Uterus (tissue), 3 donors: ENCODE measurements at regions not wholly inside any gene's neighbourhood (a gene's known extent, or its start where the extent isn't known, plus 50 kb on each side); places are given as distances from the start of the nearest gene placed in this dataset.

Source experiments
- DNase-seq, 2 donors: peaks; one replicate each; pipeline ENCODE4 v3.0.0-alpha.2; 2019 to 2020
- H3K27ac ChIP-seq, 2 donors: fragments of 200-600 bp; sonication (generic); 1 replicate in 1 of 2; 2 replicates in 1 of 2; pipeline ENCODE4 v1.5.1; 2016 to 2018
- H3K27me3 ChIP-seq, 2 donors: fragments of 200-600 bp; sonication (generic); one replicate each; pipeline ENCODE4 v1.5.1; 2018 to 2019; ENCODE audit warnings: control low read depth in 1 of 2
- H3K36me3 ChIP-seq, 2 donors: fragments of 200-600 bp; sonication (generic); one replicate each; pipeline ENCODE4 v1.5.1; 2019; ENCODE audit warnings: control low read depth in 1 of 2
- H3K4me1 ChIP-seq, 2 donors: fragments of 200-600 bp; sonication (generic); one replicate each; pipeline ENCODE4 v1.5.1; 2018 to 2019; ENCODE audit warnings: control low read depth in 1 of 2
- H3K4me3 ChIP-seq, 2 donors: fragments of 200-600 bp; sonication (generic); 1 replicate in 1 of 2; 2 replicates in 1 of 2; pipeline ENCODE4 v1.5.1; 2018 to 2019; ENCODE audit warnings: mild to moderate bottlenecking in 1 of 2
- H3K9me3 ChIP-seq, 2 donors: fragments of 200-600 bp; sonication (generic); one replicate each; pipeline ENCODE4 v1.5.1; 2019; ENCODE audit warnings: control low read depth in 1 of 2
- POLR2A ChIP-seq, 2 donors: fragments of 450-650 bp; IDR thresholded peaks; one replicate each; pipeline ENCODE4 v1.6.1; 2016; ENCODE audit warnings: antibody characterized with exemption in 2 of 2, mild to moderate bottlenecking in 1 of 2, moderate library complexity in 1 of 2
- intact Hi-C: fragments of 100-400 bp; cut with DNase I; formaldehyde crosslinking; loops from one replicate; pipeline ENCODE4 v1.15.1; 2023; ENCODE audit warnings: low total_unique reads
- TF ChIP-seq, protein P1 (sequence below), 4 experiments: fragments of 200-600 bp in 2 of 4; fragments of 450-650 bp in 2 of 4; sonication (generic) in 2 of 4; IDR thresholded peaks; one replicate each; pipeline ENCODE4 v1.5.1; 2016 to 2019; ENCODE audit warnings: antibody characterized with exemption in 4 of 4, mild to moderate bottlenecking in 2 of 4, moderate library complexity in 1 of 4
- donor health status: DM: yes; HTN: yes; CAD: no.

- intact Hi-C loops, result no loop called here
- no peak for DNase-seq
- TF ChIP-seq, protein P1, sequence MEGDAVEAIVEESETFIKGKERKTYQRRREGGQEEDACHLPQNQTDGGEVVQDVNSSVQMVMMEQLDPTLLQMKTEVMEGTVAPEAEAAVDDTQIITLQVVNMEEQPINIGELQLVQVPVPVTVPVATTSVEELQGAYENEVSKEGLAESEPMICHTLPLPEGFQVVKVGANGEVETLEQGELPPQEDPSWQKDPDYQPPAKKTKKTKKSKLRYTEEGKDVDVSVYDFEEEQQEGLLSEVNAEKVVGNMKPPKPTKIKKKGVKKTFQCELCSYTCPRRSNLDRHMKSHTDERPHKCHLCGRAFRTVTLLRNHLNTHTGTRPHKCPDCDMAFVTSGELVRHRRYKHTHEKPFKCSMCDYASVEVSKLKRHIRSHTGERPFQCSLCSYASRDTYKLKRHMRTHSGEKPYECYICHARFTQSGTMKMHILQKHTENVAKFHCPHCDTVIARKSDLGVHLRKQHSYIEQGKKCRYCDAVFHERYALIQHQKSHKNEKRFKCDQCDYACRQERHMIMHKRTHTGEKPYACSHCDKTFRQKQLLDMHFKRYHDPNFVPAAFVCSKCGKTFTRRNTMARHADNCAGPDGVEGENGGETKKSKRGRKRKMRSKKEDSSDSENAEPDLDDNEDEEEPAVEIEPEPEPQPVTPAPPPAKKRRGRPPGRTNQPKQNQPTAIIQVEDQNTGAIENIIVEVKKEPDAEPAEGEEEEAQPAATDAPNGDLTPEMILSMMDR (IDR thresholded peaks at IDR 0.05), result no peak
- no peak for TF ChIP-seq POLR2A (IDR thresholded peaks at IDR 0.05)
Measured at GRCh38 chr2:176991411-176991810, 221.2 kb upstream of the HNRNPA3 start.

GRCh38 chr2:176997074-176997791, 215.4 kb upstream of the HNRNPA3 start:
- intact Hi-C loops, result no loop called here
- Histone ChIP-seq H3K4me3 (no peak overlapping the region), H3K4me1 (no peaks in the 10 kb centered on the region), H3K9me3 (no peaks in the 10 kb centered on the region), H3K27me3 (no peaks in the 10 kb centered on the region), H3K27ac (peak overlapping the region; percentile 48 to 49), H3K36me3 (no peaks in the 10 kb centered on the region)
- DNase-seq, result peak in 1 of 2 donors; percentile 31
- no peak for TF ChIP-seq POLR2A (IDR thresholded peaks at IDR 0.05)
- TF ChIP-seq, protein P1 (IDR thresholded peaks at IDR 0.05), result no peak

More at GRCh38 chr2:176991411-176991810, 221.2 kb upstream of the HNRNPA3 start:
- Histone ChIP-seq H3K4me1 (no peaks in the 10 kb centered on the region), H3K4me3 (no peak overlapping the region), H3K9me3 (no peaks in the 10 kb centered on the region), H3K27me3 (no peaks in the 10 kb centered on the region), H3K36me3 (no peaks in the 10 kb centered on the region), H3K27ac (no peak overlapping the region)

GRCh38 chr2:176997792-176998169, 214.8 kb upstream of the HNRNPA3 start:
- H3K27ac ChIP-seq, result peak overlapping the region; percentile 48 to 49
- no peaks in the 10 kb centered on the region for H3K9me3 ChIP-seq
- no peaks in the 10 kb centered on the region for H3K4me1 ChIP-seq
- no peak overlapping the region for H3K4me3 ChIP-seq
- H3K36me3 ChIP-seq, result no peaks in the 10 kb centered on the region
- DNase-seq, result no peak
- no peaks in the 10 kb centered on the region for H3K27me3 ChIP-seq
- intact Hi-C loops, result no loop called here
- TF ChIP-seq, protein P1 (IDR thresholded peaks at IDR 0.05), result no peak
- no peak for TF ChIP-seq POLR2A (IDR thresholded peaks at IDR 0.05)

DNA sequence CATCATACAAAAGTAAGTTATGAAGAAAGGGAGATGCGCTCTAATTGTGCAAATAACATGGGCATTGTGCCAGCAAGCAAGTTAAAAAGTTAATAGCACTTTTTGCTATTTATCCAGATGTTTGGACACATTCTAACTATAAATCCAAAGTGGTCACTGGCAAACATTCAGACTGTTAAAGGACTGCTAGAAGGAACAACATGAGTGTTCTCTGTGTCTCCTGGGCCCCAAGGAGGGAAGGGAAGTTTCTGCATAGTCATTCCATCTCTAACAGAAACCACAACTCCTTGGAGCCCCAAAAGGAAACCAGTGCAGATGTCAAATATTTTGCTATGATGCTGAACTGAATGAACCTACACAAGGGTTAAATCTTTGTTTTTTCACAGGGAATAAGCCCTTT, 213.3 kb upstream of the HNRNPA3 start:
- Histone ChIP-seq H3K9me3 (no peaks in the 10 kb centered on the region), H3K27me3 (no peaks in the 10 kb centered on the region), H3K4me3 (no peak overlapping the region), H3K36me3 (no peaks in the 10 kb centered on the region), H3K27ac (no peak overlapping the region), H3K4me1 (no peaks in the 10 kb centered on the region)
- DNase-seq, result no peak
- TF ChIP-seq POLR2A (IDR thresholded peaks at IDR 0.05), result no peak
- TF ChIP-seq, protein P1 (IDR thresholded peaks at IDR 0.05), result no peak
- intact Hi-C loops, result no loop called here

DNA sequence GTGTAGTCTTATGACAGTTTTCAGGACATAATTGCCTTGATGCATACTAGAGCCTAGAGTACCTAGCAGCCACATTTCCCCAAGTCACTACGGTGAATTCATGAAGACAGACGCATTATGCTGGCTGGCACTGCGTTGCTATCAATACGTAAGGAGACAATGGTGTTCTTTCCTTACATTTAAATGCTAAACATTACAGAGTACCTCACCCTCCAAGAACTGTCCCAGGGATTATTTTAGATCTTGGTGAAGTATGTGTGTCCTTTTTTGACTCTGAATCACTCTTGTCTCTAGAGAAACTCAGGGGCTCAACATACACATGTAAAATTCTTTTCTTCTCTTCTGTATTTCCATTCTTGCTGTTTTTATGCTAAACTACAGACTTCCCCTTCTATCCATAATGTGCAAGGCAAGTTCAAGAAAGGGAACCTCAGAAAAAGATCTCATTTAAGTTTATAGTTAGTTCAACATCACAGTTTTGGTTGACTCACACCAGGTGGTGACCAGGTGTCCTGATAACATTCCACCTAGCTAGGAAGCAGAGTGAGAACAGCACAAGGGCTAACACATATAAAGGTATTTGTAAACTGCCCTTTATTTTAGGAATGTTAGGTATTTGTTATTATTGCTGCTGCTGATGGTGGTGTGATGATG, 212.4 kb upstream of the HNRNPA3 start:
- TF ChIP-seq POLR2A (IDR thresholded peaks at IDR 0.05), result no peak
- TF ChIP-seq, protein P1 (IDR thresholded peaks at IDR 0.05), result no peak
- intact Hi-C loops, result no loop called here
- no peak overlapping the region for H3K27ac ChIP-seq
- no peaks in the 10 kb centered on the region for H3K9me3 ChIP-seq
- no peak for DNase-seq
- no peaks in the 10 kb centered on the region for H3K4me1 ChIP-seq
- H3K36me3 ChIP-seq, result no peaks in the 10 kb centered on the region
- H3K27me3 ChIP-seq, result no peaks in the 10 kb centered on the region
- H3K4me3 ChIP-seq, result no peak overlapping the region
